NB4 (cell line): ENCODE measurements at regions not wholly inside any gene's neighbourhood (a gene's known extent, or its start where the extent isn't known, plus 50 kb on each side); places are given as distances from the start of the nearest gene placed in this dataset.

Source experiments
- DNase-seq: peaks from one replicate; pipeline ENCODE4 v3.0.0; 2010; ENCODE audit warnings: low read depth
- H3K4me3 ChIP-seq: one replicate; pipeline ENCODE4 v1.5.1; 2011; ENCODE audit warnings: mild to moderate bottlenecking, low read depth, low read length, moderate library complexity
- CTCF ChIP-seq: IDR thresholded peaks from one replicate; pipeline ENCODE4 v1.5.1; 2012; ENCODE audit warnings: low read depth, low read length
- MYC ChIP-seq: IDR thresholded peaks from 2 replicates; pipeline ENCODE4 v1.6.1; 2011; ENCODE audit warnings: low read depth, low read length
- POLR2A ChIP-seq: IDR thresholded peaks from 2 replicates; pipeline ENCODE4 v1.6.1; 2011; ENCODE audit warnings: mild to moderate bottlenecking; ENCODE audit not compliant: insufficient read length; ENCODE audit errors: extremely low read depth
- TF ChIP-seq, protein P1 (sequence below): IDR thresholded peaks from 2 replicates; pipeline ENCODE4 v1.6.1; 2011; ENCODE audit warnings: low read depth, low read length

- no peak for DNase-seq
- TF ChIP-seq, protein P1, sequence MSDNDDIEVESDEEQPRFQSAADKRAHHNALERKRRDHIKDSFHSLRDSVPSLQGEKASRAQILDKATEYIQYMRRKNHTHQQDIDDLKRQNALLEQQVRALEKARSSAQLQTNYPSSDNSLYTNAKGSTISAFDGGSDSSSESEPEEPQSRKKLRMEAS = no peak
- TF ChIP-seq MYC (no peak), CTCF (no peak), POLR2A (no peak)
- H3K4me3 ChIP-seq = no peak overlapping the region
Observed at GRCh38 chr10:130573446-130573845, 437.3 kb downstream of the GLRX3 start.

- no peak overlapping the region for H3K4me3 ChIP-seq
- no peak for DNase-seq
- no peak for TF ChIP-seq MYC
- no peak for TF ChIP-seq CTCF
- TF ChIP-seq POLR2A = no peak
- TF ChIP-seq, protein P1 = no peak
Observed at GRCh38 chr10:130575756-130576285, 439.6 kb downstream of the GLRX3 start.

- no peak for TF ChIP-seq POLR2A
- TF ChIP-seq CTCF = no peak
- TF ChIP-seq, protein P1 = no peak
- TF ChIP-seq MYC = no peak
- DNase-seq = no peak
- H3K4me3 ChIP-seq = no peak overlapping the region
Observed at GRCh38 chr10:130576427-130576826, 440.2 kb downstream of the GLRX3 start.

DNA sequence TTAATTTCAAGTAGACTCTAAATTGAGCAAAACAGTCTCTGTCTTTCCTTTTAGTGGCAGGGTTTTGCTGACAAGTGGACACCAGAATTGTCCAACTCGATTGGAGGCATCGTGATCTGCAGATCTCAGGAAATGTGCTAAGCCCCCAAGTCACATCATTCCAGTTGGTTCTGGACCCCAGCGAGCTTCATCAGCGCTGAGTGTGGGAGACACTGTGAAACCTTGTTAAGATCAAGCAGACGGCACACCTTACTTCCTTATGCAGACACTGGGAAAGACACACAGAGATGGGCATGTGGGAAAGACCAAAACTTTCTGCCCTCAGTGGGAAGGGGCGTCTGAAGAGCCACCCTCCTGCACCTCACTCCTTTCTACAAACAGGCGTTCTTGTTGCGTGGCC, 440.8 kb downstream of the GLRX3 start:
- TF ChIP-seq POLR2A (no peak), MYC (no peak), CTCF (no peak)
- TF ChIP-seq, protein P1 = no peak

DNA sequence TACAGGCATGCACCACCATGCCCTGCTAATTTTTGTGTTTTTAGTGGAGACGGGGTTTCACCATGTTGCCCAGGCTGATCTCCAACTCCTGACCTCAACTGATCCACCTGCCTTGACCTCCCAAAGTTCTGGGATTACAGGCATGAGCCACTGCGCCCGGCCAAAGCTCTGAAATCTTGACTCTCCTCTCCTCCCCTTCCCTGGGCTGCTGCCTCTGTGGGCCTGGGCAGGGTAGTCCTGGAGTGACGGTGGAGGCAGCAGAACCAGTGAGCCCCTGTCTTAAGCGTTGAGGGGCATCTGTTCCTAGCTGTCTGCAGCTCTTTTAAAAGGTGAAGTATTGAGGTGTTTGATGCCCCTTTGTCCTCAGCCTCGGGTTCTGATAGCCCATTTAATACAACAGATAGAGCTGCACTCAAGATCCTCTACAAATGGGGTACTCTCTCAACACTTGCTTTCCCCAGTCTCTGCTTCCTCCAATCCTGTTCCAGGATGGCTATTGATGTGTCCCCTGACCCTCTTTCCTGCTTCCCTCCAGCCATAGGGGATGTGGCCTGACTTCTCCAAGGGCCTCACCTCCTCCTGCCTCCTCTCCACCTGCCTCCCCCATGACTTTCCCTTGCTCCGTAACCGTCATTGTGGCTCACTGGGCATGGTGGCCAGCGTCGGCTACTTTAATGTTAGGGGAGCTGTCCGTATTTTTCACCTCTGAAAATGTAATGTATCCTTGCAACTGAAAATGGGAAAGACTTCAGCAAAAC, 442.5 kb downstream of the GLRX3 start:
- no peak for TF ChIP-seq MYC
- no peak for TF ChIP-seq POLR2A
- no peak for TF ChIP-seq CTCF
- TF ChIP-seq, protein P1 = no peak

More for the DNA sequence above, 440.8 kb downstream of the GLRX3 start:
- DNase-seq = no peak
- no peak overlapping the region for H3K4me3 ChIP-seq

More for the DNA sequence above, 442.5 kb downstream of the GLRX3 start:
- H3K4me3 ChIP-seq = no peak overlapping the region
- DNase-seq = no peak
